ENCODE measurements at regions not wholly inside any gene's neighbourhood (a gene's known extent, or its start where the extent isn't known, plus 50 kb on each side); places are given as distances from the start of the nearest gene placed in this dataset.

DNA sequence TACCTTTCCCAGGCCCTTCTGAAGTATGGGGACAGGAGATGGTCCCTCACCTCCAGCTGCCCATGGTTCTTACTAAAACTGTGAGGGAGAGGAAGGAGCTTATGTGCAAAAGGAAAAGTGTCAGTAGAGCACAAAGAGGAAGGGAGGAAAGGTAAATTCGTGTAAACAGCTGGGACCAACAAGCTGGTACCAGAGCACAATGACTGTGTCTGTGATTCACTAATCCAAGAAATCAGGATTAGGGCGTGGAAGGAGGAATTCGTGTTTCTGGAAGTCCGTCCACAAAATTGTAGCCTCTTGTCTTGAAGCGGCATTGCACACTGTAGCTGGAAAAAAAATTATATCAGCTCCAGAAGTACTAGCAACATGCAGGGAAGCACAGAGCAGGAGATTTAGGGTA, 129.0 kb upstream of the RREB1 start:
- TF ChIP-seq, protein P1, sequence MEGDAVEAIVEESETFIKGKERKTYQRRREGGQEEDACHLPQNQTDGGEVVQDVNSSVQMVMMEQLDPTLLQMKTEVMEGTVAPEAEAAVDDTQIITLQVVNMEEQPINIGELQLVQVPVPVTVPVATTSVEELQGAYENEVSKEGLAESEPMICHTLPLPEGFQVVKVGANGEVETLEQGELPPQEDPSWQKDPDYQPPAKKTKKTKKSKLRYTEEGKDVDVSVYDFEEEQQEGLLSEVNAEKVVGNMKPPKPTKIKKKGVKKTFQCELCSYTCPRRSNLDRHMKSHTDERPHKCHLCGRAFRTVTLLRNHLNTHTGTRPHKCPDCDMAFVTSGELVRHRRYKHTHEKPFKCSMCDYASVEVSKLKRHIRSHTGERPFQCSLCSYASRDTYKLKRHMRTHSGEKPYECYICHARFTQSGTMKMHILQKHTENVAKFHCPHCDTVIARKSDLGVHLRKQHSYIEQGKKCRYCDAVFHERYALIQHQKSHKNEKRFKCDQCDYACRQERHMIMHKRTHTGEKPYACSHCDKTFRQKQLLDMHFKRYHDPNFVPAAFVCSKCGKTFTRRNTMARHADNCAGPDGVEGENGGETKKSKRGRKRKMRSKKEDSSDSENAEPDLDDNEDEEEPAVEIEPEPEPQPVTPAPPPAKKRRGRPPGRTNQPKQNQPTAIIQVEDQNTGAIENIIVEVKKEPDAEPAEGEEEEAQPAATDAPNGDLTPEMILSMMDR (IDR thresholded peaks at IDR 0.05; ENCODE audit: extremely low read depth in 1 of 2, insufficient read depth in 1 of 2, low read depth in 1 of 2, low read length in 2 of 2) = no peak
- TF ChIP-seq EZH2 (IDR thresholded peaks at IDR 0.05; ENCODE audit: borderline replicate concordance, low read depth, low read length, severe bottlenecking) = no peak
- TF ChIP-seq, protein P2, sequence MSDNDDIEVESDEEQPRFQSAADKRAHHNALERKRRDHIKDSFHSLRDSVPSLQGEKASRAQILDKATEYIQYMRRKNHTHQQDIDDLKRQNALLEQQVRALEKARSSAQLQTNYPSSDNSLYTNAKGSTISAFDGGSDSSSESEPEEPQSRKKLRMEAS (IDR thresholded peaks at IDR 0.05; ENCODE audit: insufficient read depth, insufficient read length) = no peak
- no peak for TF ChIP-seq POLR2AphosphoS5 (IDR thresholded peaks at IDR 0.05; ENCODE audit: insufficient read depth, low read depth, low read length)
- TF ChIP-seq POLR2A (IDR thresholded peaks at IDR 0.05; ENCODE audit: low read depth, low read length) = no peak
- no peak for TF ChIP-seq JUN (IDR thresholded peaks at IDR 0.05; ENCODE audit: borderline replicate concordance, insufficient read depth, insufficient read length, low read depth)
- no peak for TF ChIP-seq FOS (IDR thresholded peaks at IDR 0.05; ENCODE audit: borderline replicate concordance, insufficient read depth, low read length)
- no peak for TF ChIP-seq MYC (IDR thresholded peaks at IDR 0.05; ENCODE audit: low read depth, low read length)
- no peak for TF ChIP-seq GATA2 (IDR thresholded peaks at IDR 0.05; ENCODE audit: insufficient read depth, insufficient read length, low read depth, low read length)
